Peyer's patch (tissue), 4 donors: ENCODE measurements at regions not wholly inside any gene's neighbourhood (a gene's known extent, or its start where the extent isn't known, plus 50 kb on each side); places are given as distances from the start of the nearest gene placed in this dataset.

ENCODE experiments used
- DNase-seq, 3 donors: peaks; one replicate each; pipeline ENCODE4 v3.0.0-alpha.2; 2017 to 2019
- H3K27ac ChIP-seq, 4 donors: fragments of 200-600 bp; sonication (generic); one replicate each; pipeline ENCODE4 v1.5.1; 2016 to 2019
- H3K27me3 ChIP-seq, 2 donors: fragments of 200-600 bp; sonication (generic); one replicate each; pipeline ENCODE4 v1.5.1; 2019
- H3K36me3 ChIP-seq, 3 donors: fragments of 200-600 bp; sonication (generic); one replicate each; pipeline ENCODE4 v1.5.1; 2016 to 2019
- H3K4me1 ChIP-seq, 4 donors: fragments of 200-600 bp; sonication (generic); one replicate each; pipeline ENCODE4 v1.5.1; 2016 to 2019
- H3K4me3 ChIP-seq, 4 donors: fragments of 200-600 bp; sonication (generic); 1 replicate in 3 of 4; 2 replicates in 1 of 4; pipeline ENCODE4 v1.5.1; 2016 to 2019; ENCODE audit warnings: mild to moderate bottlenecking in 1 of 4
- H3K9me3 ChIP-seq, 4 donors: fragments of 200-600 bp; sonication (generic); one replicate each; pipeline ENCODE4 v1.5.1; 2016 to 2019; ENCODE audit warnings: mild to moderate bottlenecking in 1 of 4
- CTCF ChIP-seq, 6 experiments: fragments of 450-650 bp in 4 of 6; fragments of 200-600 bp in 2 of 6; sonication (generic) in 1 of 6; IDR thresholded peaks; one replicate each; pipeline ENCODE4 v1.5.1; 2017 to 2019; ENCODE audit warnings: antibody characterized with exemption in 6 of 6, mild to moderate bottlenecking in 3 of 6, moderate library complexity in 1 of 6
- POLR2A ChIP-seq, 2 donors: fragments of 450-650 bp; IDR thresholded peaks; one replicate each; pipeline ENCODE4 v1.5.1; 2017; ENCODE audit warnings: antibody characterized with exemption in 2 of 2, mild to moderate bottlenecking in 2 of 2, moderate library complexity in 2 of 2

- no peak for DNase-seq
- H3K27me3 ChIP-seq: no peaks in the 10 kb centered on the region
- no peak overlapping the region for H3K27ac ChIP-seq
- no peaks in the 10 kb centered on the region for H3K4me1 ChIP-seq
- H3K36me3 ChIP-seq: no peaks in the 10 kb centered on the region
- TF ChIP-seq CTCF (IDR thresholded peaks at IDR 0.05): no peak
- TF ChIP-seq POLR2A (IDR thresholded peaks at IDR 0.05): no peak
- no peaks in the 10 kb centered on the region for H3K9me3 ChIP-seq
- no peak overlapping the region for H3K4me3 ChIP-seq
These were observed 149.5 kb downstream of the FAM161A start for GRCh38 chr2:61704364-61704763.

GRCh38 chr2:61702088-61702467 lies 151.8 kb downstream of the FAM161A start:
- H3K27me3 ChIP-seq: no peaks in the 10 kb centered on the region
- H3K9me3 ChIP-seq: no peaks in the 10 kb centered on the region

GRCh38 chr2:61700464-61700863 lies 153.4 kb downstream of the FAM161A start:
- no peak overlapping the region for H3K27ac ChIP-seq
- H3K36me3 ChIP-seq: no peaks in the 10 kb centered on the region
- H3K4me1 ChIP-seq: no peaks in the 10 kb centered on the region
- no peak overlapping the region for H3K4me3 ChIP-seq
- DNase-seq: no peak
- TF ChIP-seq CTCF (IDR thresholded peaks at IDR 0.05): no peak
- TF ChIP-seq POLR2A (IDR thresholded peaks at IDR 0.05): no peak
- H3K27me3 ChIP-seq: no peaks in the 10 kb centered on the region
- H3K9me3 ChIP-seq: no peaks in the 10 kb centered on the region

More at GRCh38 chr2:61702088-61702467, 151.8 kb downstream of the FAM161A start:
- Histone ChIP-seq H3K36me3 (no peaks in the 10 kb centered on the region), H3K4me1 (no peaks in the 10 kb centered on the region), H3K27ac (no peak overlapping the region), H3K4me3 (no peak overlapping the region)
- no peak for TF ChIP-seq CTCF (IDR thresholded peaks at IDR 0.05)
- TF ChIP-seq POLR2A (IDR thresholded peaks at IDR 0.05): no peak
- no peak for DNase-seq

- Histone ChIP-seq H3K36me3 (no peaks in the 10 kb centered on the region), H3K4me3 (peak overlapping the region; percentile 59 to 90 (median 65)), H3K27me3 (no peaks in the 10 kb centered on the region), H3K9me3 (no peaks in the 10 kb centered on the region), H3K4me1 (no peaks in the 10 kb centered on the region), H3K27ac (peak overlapping the region; percentile 68 to 86 (median 76))
- TF ChIP-seq POLR2A (IDR thresholded peaks at IDR 0.05) (peak; percentile 57 to 62), CTCF (IDR thresholded peaks at IDR 0.05) (peak; percentile 37 to 56 (median 44))
- DNase-seq: peak; percentile 95 to 98 (median 97)
These were observed 156.4 kb upstream of the XPO1 start for GRCh38 chr2:61694312-61695274.

GRCh38 chr2:61693744-61694143 lies 155.6 kb upstream of the XPO1 start:
- no peak for TF ChIP-seq CTCF (IDR thresholded peaks at IDR 0.05)
- no peak for TF ChIP-seq POLR2A (IDR thresholded peaks at IDR 0.05)
- Histone ChIP-seq H3K4me1 (no peaks in the 10 kb centered on the region), H3K4me3 (no peak overlapping the region), H3K27ac (no peak overlapping the region), H3K36me3 (no peaks in the 10 kb centered on the region), H3K27me3 (no peaks in the 10 kb centered on the region), H3K9me3 (no peaks in the 10 kb centered on the region)
- no peak for DNase-seq
